Right ventricle myocardium inferior (tissue), 1 donor: ENCODE measurements at regions not wholly inside any gene's neighbourhood (a gene's known extent, or its start where the extent isn't known, plus 50 kb on each side); places are given as distances from the start of the nearest gene placed in this dataset.
"Not testable (repeated sequence)": the region's sequence is repeated elsewhere in the genome, so short reads cannot be mapped to it uniquely, and the experiment has no call there.

Source experiments
- ATAC-seq: fragments of 200-7000 bp; cut with Tn5 transposase; one replicate; pipeline ENCODE4 v1.9.1; 2020; ENCODE audit warnings: mild to moderate bottlenecking, moderate library complexity
- DNase-seq: peaks from one replicate; pipeline ENCODE4 v3.0.0; 2021; ENCODE audit errors: missing footprints
- intact Hi-C: fragments of 100-400 bp; cut with DNase I; formaldehyde crosslinking; loops from one replicate; pipeline ENCODE4 v1.11.0; 2022
- donor health status: DM: no; HTN: yes; CAD: no; lungs with severe emphysema.

DNA sequence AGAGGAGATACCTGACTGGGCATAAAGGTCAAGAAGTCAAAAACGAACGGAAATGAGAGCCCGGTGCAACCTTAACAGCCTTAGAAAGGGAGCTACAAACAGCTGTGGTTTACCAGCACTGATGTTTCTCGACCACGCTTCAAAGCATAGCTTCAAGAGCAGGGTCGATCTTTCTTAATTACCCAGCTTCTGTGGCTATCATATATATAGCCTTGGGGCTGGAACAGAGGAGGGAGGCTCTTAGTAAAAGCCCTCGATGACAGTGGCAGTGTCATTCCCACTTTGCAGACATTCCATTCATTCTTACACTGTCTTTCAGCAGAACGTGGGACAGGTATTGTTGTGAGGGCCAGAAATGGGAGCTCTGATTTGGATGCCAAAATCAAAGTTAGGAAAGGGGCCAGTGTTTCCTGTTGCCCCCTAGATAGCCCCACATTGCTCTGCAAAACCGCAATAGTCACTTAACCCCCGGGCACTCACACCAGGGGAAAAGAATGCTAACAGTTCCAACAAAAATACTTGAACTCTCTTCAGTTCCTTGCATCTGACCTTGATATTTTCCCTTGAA, 141.5 kb downstream of the MTPAP start:
- DNase-seq, result no peak
- intact Hi-C loops, result no loop called here
- no peak for ATAC-seq

DNA sequence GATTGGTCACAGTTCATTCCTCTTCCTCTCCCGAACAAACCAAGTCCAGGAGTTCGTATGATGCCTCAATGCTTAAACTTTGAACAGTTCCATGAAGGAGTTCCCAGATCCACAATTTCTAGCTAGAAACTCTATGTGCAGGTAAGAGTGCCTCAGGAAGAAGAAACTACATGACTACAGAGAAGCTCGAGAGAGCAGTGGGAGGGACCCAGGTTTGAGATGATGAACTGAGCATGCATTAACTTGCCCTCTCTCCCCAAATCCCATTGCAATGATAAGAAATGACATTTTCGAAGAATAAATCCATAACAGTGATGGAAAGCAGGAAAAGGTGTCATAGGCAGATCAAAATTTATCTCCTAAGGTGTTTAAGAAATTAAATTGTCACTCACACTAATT, 140.6 kb upstream of the JCAD start:
- DNase-seq (no peak), ATAC-seq (no peak)
- intact Hi-C loops, result no loop called here

DNA sequence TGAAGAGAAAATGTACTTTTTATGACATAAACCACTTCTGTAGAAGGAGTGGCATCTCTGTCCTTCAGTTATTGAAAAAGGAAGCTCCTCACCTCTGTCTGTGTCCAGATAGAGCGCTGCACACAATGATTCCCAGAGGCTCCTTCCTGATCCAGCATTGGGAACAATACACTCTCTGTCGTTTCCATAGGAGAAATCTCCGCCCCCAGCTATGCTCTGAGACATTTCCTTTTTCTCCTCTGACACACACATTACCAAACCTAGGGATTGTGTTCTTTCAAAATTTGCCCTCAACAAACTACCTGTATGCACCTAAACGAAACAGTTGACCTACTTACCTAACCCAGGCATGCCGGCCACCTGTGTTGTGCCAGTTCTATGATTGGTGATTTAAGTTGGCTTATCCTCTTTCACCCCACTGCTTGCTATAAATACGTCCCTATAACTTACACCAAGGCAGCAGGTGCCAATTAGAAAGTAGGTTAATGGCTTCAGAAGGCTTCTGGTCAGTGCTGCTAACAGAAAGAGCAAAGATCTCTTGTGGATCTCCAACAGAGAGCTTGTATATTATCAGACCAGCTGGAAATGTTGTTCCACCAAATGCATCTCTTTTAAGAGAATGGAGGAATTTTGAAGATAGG, 140.1 kb upstream of the JCAD start:
- DNase-seq (no peak), ATAC-seq (no peak)
- intact Hi-C loops, result no loop called here

DNA sequence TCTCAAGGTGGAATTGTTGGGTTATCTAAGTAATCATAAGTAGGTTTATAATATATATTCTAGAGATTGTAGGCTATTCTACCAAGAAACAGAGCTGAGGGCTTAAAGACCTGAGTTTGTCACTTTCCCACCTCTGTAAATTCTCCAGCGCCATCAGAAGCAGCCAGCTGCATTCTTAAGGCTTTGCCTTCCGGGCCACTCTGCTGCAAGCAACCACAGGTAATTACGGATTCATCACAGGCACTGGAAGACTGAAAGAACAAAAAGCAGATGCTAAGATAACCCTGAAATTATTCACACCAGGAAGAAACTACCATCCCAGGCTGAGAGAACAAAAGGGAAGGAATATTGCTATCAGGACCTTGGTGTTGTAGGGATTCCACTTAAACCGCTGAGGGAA, 137.8 kb upstream of the JCAD start:
- intact Hi-C loops, result no loop called here
- DNase-seq (no peak), ATAC-seq (no peak)

DNA sequence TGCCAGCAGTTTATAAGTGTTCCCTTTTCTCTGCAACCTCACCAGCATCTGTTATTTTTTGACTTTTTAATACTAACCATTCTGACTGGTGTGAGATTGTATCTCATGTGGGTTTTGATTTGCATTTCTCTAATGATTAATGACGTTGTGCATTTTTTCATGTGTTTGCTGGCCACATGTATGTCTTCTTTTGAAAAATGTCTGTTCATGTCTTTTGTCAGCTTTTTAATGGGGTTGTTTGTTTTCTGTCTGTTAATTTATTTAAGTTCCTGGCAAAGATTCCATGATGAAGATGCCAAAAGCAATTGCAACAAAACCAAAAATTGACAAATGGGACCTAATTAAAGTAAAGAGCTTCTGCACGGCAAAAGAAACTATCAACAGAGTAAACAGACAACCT, 137.2 kb upstream of the JCAD start:
- DNase-seq, intact Hi-C loops, ATAC-seq: not testable (repeated sequence)

DNA sequence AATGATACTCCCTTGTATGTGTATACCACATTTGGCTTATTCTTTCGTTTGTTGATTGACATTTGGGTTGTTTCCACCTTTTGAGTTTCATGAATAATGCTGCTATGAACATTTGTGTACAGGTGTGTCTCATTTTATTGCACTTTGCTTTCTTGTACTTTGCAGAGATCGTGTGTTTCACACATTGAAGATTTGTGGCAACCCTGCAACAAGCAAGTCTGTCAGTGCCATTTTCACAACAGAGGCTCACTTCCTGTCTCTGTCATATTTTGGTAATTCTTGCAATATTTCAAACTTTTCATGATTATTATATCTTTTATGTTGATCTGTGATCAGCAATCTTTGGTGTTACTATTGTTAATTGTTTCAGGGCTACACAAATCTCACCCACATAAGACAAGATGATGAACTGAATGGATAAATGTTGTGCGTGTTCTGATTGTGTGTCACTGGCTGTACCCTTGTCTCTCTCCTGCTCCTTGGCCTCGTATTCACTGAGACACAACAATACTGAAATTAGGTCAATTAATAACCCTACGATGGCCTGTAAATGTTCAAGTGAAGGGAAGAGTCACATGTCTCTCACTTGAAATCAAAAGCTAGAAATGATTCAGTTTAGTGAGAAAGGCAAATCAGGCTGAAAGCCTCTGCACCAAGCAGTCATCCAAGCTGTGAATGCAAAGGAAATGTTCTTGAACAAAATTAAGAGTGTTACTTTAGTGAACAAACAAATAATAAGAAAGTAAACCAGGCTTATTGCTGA, 133.6 kb upstream of the JCAD start:
- intact Hi-C loops, result no loop called here
- ATAC-seq (no peak), DNase-seq (no peak)

DNA sequence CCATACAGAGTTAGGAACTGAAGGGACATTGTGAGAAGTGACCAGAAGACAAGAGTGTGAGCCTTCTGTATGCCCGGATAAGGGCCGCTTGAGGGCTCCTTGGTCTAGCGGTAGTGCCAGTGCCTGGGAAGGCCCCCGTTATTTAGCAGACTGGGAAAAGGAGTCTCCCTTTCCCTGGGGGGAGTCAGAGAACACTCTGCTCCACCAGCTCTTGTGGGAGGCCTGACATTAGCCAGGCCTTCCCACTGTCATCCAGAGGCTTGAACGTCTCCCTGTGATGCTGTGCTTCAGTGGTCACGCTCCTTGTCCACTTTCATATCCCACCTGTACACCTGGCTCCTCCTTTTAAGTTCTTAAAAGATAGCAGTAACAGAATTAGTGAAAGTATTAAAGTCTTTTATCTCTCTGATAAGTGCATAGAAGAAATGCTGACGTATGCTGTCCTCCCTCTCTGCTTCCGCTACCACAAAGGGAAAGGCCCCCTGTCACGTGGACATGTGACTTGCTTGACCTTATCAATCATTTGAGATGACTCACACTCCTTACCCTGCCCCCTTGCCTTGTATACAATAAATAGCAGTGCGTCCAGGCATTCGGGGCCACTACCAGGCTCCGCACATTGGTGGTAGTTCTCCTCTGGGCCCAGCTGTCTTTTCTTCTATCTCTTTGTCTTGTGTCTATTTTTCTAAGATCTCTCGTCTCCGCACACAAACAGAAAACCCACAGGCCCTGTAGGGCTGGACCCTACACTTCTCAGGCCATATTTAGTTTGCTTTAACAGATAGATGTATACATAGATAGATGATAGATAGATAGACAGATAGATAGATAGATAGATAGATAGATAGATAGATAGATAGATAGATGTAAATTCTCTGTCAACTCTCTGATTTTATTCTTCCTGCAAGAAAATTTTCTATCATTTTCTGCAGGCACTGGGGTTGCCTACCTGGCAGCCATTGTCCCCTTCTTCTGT, 131.5 kb upstream of the JCAD start:
- DNase-seq (no peak), ATAC-seq (no peak)
- intact Hi-C loops, result no loop called here

DNA sequence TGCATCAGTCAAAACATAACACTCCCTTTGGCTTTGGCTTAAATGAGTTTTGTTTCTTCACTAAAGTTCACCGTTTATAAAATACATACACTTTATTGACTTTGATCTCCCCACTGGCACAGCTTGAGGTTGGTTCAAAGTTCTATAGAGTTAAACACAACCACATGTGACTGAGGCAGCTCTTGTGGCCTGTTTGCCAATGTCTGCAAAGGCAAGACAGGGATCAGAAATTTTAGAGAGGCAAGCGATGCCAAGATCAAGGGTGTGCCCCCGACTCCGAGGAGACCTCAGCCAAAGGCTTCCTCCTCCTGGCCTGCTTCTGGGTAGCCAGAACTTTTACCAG, 129.8 kb upstream of the JCAD start:
- intact Hi-C loops, result loop anchor here (5.0 to 10.0 kb wide), 4 partner anchors 48 to 192 kb away; partner anchors contain the start of gene JCAD
- no peak for ATAC-seq

DNA sequence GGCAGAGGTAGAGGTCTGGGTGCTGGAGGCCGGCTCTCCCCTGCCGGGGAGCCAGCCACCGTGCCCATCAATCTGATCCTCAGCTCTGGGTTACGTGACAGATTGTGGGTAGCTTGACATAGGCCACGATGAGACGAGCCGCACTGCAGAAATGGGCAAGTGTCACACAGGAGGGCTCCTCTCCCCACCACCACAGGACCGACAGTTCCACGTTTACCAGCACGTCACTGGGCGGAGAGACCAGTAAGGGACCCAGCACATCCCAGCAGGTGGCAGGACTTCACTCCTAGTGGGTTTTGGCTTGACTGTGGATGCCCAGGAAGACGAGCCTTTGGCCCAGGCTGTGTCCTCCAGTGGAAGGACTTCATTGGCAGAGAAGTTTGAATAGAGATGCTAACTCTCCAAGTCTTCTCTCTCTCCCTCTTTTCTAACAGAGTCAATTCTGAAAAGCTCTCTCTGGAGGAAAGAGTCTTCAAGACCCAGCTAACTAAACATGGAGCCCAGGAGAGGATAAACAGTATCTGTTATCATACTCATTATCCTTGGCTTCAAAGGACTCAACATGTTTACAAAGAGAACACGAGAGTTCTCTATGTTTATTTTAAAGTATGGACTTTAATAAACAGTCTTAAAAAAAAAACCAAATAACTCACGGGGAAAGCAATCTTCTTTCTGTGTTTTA, 129.3 kb upstream of the JCAD start:
- DNase-seq (no peak), ATAC-seq (peak; percentile 18)
- intact Hi-C loops, result loop anchor here (5.0 to 10.0 kb wide), 4 partner anchors 49 to 191 kb away; partner anchors contain the start of gene JCAD

More for the DNA sequence above, 129.8 kb upstream of the JCAD start:
- DNase-seq, result no peak

DNA sequence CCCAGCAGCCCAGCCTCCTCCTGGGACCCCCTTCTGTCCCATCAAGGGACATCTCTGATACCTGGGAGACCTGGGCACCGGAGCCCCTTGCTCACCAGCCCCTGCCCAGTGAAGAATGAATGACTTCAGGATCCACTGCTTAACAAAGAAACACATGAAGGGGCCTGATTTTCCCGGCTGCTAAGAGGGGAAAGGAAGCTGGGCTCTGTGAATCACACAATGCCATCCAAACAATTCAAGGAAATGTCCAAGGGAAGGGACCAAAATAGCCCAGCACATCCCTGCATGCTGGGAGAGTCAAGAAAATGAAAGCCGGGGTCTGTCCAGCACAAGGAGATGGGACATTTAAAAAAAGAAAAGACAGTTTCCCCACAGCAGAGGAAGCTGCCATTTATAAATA, 128.7 kb upstream of the JCAD start:
- intact Hi-C loops, result loop anchor here (5.0 to 10.0 kb wide), 4 partner anchors 49 to 191 kb away; partner anchors contain the start of gene JCAD
- DNase-seq (no peak), ATAC-seq (peak; percentile 34)

DNA sequence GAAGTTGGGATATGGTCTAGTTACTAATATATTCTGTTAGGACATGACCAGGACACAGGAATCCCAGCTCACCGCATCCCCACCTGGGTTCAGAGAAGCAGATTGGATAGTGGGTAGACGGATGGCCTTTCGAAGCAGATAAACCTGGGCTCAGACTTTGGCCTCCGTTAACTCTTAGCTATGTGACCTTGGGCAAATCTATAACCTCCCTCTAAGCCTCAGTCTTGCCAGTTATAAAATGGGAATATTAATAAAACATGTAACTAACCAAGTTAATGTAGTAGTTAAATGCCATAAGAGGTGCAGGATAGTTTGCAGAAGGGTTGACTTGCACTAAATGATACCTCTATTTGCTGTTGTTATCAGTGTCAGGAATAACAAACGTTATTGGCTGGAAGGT, 127.6 kb upstream of the JCAD start:
- intact Hi-C loops, result loop anchor here (5.0 to 10.0 kb wide), 4 partner anchors 50 to 190 kb away; partner anchors contain the start of gene JCAD
- ATAC-seq (no peak), DNase-seq (no peak)

DNA sequence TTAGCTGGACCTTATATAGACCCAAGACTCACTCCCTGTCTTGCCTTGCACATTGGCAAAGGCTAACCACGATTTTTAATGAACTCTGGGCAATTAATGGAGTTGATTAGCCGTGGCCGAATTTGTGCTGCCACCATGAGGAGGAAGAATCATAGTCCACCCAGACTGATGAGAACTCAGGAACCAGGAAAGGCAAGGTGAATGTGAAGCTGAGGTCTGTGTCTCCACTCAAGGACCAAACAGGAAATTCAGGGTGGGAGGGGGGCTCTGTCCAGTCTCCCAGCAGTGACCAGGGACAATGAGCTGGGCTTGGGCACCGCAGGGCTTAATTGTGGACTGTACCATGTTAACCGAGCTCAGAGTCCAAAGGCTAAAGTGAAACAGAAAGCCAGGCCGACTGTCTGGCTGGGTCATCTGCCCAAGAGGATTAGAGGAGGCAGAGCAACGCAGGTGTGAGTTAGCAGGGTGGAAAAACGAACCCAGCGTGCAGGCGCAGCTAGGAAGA, 127.0 kb upstream of the JCAD start:
- DNase-seq (no peak), ATAC-seq (no peak)
- intact Hi-C loops, result loop anchor here (1.0 to 10.0 kb wide), 5 partner anchors 31 to 189 kb away; partner anchors contain the start of gene JCAD

DNA sequence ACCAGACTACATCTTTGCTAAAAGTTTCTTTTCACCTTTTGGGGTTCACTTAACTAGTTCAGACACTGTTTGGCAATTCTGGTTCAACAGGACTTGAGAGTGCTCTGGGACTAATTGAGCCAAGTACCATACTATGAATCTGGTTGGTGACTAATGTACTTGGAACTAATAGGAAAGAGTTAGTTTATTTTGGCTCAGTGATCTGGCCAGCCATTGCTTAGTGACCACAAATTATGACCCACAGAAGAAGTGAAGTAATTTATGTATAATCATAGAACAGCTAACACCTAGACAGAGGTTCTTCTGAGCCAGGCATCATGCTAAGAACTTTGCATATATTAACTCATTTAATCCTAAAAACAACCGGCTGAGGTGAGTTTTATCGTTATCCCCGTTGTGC, 126.5 kb upstream of the JCAD start:
- DNase-seq (no peak), ATAC-seq (no peak)
- intact Hi-C loops, result loop anchor here (1.0 to 10.0 kb wide), 5 partner anchors 31 to 189 kb away; partner anchors contain the start of gene JCAD

DNA sequence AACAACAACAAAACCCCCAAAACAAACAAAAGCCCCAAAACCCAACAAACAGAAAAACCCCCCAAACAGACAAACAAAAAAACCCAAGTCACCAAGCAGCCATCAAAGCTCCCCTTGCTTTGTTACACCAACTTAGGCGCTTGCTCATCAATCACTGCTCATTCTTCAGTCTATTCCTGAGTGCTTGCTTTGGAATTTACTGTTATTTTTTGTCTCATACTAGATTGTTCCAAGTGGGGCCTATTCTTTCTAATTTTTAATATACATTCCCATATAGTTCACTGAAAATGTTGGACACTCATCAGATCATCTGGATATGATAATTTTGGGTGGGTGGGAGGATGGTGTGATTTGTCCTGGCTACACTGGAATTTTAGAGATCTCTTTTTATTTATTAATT, 126.0 kb upstream of the JCAD start:
- DNase-seq, result no peak
- no peak for ATAC-seq
- intact Hi-C loops, result loop anchor here (5.0 to 10.0 kb wide), 4 partner anchors 52 to 188 kb away; partner anchors contain the start of gene JCAD

DNA sequence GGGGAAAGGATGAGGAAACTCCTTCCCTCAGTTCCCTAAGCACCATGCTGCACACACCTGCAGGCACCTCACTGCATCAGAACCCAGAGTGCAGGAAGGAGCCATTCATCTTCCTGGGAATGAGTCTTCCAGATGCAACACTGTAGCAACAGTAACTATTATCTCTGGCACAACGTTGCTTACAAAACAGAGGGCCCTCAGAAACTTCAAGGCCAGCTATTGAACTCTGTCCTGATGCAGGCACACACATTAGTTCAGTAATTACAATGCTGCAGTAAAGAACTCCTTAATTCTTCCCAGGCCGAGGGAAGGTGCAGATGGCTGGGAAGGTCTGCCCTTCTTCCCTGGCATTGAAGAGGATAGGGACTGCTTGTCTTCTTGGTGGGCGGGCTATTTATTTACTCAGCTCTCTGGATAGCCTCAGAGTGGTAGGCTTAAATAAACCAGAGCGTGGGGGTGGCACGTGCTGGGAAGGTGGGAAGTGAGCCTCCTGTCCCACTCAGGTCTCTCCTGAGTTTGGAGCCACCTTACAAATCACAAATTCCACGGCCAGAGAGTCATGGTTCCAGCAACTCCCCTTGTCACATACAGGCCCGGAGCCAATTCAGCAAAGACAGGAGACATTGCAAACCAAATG, 125.1 kb upstream of the JCAD start:
- DNase-seq, result no peak
- intact Hi-C loops, result loop anchor here (5.0 to 10.0 kb wide), 4 partner anchors 53 to 187 kb away; partner anchors contain the start of gene JCAD
- ATAC-seq, result no peak

DNA sequence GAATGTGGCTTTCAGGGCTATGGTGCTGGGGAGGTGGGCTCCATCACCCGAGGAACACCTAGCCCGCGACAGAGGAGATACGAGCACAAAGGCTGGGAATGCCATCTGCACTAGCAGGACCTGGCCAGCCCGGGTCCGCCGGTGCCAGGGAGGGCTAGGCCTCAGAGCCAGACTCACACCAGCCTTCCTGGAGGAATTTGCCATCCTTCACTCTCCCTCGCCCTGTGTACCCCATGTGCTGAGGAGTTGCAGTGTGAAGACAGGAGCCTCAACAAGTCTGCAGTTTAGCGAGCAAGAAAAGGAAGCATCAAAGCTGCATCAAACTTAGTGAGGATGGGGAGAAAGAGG, 123.6 kb upstream of the JCAD start:
- intact Hi-C loops, result loop anchor here (10.0 kb wide), 1 partner anchor 158 kb away; no protein-coding TSS in a partner anchor
- DNase-seq, result no peak

More for the DNA sequence above, 123.6 kb upstream of the JCAD start:
- no peak for ATAC-seq
